Myocyte (in vitro differentiated cells): ENCODE measurements at regions not wholly inside any gene's neighbourhood (a gene's known extent, or its start where the extent isn't known, plus 50 kb on each side); places are given as distances from the start of the nearest gene placed in this dataset.

ENCODE experiments used
- DNase-seq: peaks from one replicate; pipeline ENCODE4 v3.0.0-alpha.2; 2012; ENCODE audit warnings: low read depth

GRCh38 chr12:125418902-125419564 is 353.8 kb downstream of the AACS start:
- no peak for DNase-seq

DNA sequence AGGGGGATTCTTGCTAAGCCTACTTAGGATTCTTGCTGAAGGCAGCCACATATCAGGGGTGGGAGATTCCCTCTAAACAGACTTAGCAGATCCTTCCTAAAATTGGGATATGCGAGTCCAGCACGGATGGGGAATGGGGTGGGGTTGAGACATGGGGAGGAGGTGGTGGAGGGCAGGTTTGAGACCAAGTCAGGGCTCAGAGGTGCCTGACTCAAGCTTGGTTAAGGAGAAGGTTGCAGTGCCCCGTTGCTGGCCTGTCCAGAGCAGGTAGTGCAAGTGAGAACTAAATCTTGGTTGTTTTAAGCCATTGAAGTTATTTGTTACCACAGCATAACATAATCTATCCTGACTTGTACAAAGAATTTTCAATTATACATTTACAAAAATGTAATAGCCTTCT is 359.7 kb downstream of the AACS start:
- no peak for DNase-seq

DNA sequence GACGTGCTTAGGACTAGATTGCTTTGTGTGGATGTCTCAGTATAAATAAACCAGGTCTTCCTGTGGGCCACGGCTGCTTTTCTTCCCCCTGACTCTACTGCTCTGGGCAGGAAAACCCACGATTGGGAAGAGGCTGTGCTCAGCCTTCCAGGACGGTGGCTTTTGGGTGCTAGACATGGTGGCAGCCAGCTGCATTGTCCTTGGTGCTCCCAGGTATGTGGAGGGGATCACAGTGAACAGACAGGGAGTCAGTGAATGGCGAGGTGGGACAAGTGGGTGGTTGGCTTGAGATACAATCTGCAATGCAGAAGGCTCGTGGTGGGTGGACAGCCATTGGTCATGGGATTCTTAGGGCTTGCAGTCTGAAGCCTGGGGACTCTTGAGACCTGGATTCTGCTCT is 366.3 kb downstream of the AACS start:
- no peak for DNase-seq

DNA sequence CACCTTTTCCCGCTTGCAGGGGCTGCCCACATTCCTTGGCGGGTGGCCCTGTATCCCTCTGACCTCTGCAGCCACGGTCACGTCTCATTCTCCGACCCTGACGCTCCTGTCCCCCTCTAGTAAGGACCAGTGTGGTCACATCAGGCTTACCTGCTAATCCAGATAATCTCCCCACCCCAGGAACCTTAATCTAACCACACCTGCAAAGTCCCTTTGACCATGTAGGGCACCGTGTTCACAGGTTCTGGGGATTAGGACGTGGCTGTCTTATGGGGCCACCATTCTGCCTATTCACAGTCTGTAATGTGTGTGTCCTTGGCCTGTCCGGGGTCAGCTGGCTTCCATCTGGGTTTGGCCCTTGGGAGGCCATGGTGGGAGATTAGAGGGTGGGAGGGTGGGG is 368.9 kb downstream of the AACS start:
- DNase-seq = no peak

DNA sequence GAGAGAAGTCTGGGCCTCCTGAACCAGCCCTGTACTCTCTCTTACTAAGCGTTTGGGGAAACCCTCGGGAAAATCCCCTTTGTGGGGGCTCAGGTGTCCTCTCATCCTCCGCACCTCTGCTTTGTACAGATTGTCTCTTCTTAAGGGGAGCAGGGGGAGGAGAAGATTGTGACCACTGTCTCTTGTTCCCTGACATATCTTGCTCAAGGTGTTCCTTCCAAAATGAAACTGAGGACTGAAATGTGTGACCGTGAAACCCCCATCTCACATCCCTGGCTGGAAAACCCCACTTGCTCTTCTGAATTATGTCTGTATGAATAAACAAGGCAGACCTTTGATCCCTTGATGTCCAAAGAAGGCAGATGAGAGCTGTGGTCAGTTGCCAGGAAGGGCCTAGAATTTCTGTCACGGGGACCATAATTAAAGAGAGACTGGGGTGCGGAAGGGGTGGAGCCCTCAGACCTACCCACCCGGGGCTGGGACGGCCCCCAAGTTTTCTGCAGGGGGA is 369.8 kb downstream of the AACS start:
- no peak for DNase-seq

GRCh38 chr12:125435871-125436270 is 370.6 kb downstream of the AACS start:
- DNase-seq = no peak

- DNase-seq = no peak
Measured at GRCh38 chr12:125436686-125437085, 371.5 kb downstream of the AACS start.

GRCh38 chr12:125440399-125440798 is 375.2 kb downstream of the AACS start:
- no peak for DNase-seq

- no peak for DNase-seq
Measured at GRCh38 chr12:125443341-125443740, 378.1 kb downstream of the AACS start.

DNA sequence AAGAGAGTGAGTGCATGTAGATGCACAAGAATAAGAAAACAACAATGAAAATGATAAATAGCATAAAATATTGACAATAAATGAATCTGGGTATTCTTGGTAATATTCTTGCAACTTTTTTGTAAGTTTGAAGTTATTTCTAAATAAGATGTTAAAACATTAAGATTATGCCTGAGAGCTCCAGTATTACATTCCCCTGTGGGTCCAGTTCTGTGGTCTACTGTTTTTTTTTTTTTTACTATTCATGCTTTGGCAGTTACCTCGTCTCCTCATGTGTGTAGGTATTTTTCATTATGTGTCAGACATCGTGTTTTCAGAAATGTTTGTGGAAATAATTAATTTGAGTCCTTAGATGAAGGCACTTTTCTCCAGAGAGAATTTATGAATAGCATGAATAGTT is 386.2 kb downstream of the AACS start:
- DNase-seq = no peak

DNA sequence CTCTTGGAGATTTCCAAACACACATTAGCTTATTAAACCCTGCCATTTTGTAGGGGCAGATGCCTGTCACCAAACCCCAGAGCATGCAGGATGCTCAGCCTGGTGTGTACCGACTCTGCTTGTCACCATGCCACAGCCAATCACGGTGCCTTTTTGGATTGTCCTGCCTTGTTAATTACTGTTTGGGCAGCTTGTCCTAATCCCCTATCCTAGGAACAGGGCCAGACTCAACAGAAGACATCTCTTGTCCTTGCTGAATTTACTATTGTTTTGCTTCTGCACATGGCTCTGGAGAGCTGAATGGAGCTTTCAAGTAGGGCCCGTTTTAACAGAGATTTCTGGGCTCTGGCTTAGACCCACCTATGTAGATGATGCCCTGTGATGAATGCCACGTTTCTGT is 388.5 kb downstream of the AACS start:
- no peak for DNase-seq

DNA sequence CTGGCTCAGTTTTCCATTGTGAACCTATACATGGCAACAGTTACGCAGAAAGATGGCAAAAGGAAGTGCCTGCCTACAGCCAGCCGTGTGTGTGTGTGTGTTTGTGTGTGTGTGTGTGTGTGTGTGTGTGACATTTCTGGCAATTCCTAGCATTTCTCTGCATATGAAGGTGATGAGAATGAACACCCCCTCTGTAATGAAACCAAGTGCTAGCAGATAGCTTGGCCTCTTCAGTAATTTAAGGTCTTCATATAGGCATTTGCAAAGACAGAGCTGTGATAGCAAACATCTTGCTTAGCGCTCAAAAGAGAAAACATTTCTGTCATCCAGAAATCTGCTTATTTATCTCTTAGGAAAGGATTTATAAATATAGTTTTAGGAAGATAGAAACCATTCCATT is 389.1 kb downstream of the AACS start:
- DNase-seq = no peak

GRCh38 chr12:125454786-125455480 is 389.7 kb downstream of the AACS start:
- no peak for DNase-seq

- no peak for DNase-seq
Measured at GRCh38 chr12:125455556-125455955, 390.3 kb downstream of the AACS start.

GRCh38 chr12:125458552-125459268 is 393.5 kb downstream of the AACS start:
- DNase-seq = no peak

DNA sequence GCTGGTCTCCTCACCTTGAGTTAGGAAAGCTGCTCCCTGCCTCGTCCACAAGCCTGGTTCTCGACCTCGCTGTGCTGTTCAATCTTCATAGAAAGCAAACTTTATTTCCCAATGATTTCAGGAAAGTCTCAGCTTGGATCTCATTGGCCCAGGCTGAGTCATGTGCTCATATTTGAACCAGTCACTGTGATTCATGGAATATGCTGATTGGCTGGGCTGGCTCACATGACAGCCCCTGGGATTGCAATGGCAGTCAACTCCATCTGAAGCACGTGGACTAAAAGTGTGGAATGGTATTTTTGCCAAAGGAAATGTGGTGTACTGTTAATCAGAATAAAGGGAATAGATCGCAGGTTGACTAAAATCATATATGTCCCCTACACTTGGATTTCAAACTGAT is 396.6 kb downstream of the AACS start:
- no peak for DNase-seq

DNA sequence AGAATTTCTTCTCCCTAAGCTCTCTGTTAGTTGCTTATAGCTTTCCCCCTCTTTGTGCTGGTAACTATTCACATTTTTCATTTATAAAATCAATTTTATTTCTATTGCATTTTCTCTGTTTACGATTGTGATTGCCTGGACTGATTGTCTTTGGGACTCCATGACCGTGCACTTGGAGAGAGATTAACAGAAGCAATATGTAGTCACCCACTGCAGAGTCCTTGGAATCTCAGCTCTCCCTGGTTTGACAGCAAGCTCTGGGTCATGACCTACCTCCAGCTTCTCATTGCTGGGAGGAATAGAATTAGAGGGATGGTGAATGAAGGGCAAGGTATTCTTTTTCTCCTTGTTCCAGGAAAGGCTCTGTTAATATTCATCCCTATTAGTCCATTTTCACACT is 398.2 kb downstream of the AACS start:
- no peak for DNase-seq

DNA sequence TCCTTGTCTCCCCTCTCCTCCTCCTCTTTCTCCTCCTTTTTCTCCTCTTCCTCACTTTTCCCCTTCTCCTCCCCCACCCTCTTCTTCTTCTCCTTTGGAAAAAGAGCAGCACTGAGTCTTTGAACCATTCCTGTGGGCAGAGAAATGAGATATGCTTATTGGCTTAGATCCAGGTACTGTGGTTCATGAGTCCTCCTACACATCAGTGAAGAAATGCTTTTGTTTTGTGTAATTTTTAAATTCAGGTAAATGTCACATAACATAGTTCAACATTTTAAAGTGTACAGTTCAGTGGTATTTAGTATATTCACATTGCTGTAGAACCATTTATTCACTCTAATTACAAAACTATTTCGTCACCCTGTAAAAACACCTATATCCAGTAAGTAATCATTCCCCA is 402.1 kb downstream of the AACS start:
- no peak for DNase-seq

DNA sequence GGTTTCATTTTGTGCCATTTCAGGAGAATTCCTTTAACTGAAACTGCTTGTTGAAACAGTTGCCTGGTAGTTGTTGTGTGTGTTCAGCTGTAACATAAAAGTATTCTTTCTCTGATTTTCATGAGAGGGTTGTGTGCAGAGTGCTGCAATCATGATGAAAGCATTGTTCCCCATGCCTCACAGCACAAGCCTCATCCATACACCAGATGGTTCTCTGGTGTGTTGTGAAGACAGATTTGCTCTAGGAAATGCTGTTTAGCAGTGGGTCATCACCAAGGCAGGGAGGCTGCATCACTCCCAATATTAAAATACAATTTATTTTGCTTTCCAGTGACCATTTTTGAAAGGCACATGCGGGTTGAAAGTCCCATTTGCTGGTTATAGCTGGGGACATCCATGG is 404.4 kb downstream of the AACS start:
- no peak for DNase-seq

GRCh38 chr12:125470838-125471783 is 405.9 kb downstream of the AACS start:
- no peak for DNase-seq

- DNase-seq = no peak
Measured at GRCh38 chr12:125473501-125473900, 408.3 kb downstream of the AACS start.
